NCI-H748 (cell line): ENCODE measurements at regions not wholly inside any gene's neighbourhood (a gene's known extent, or its start where the extent isn't known, plus 50 kb on each side); places are given as distances from the start of the nearest gene placed in this dataset.
"Not testable (repeated sequence)": the region's sequence is repeated elsewhere in the genome, so short reads cannot be mapped to it uniquely, and the experiment has no call there.

Source experiments
- DNase-seq: peaks from one replicate; lab custom pipeline; 2025; ENCODE audit not compliant: unreplicated experiment; lab: John Stamatoyannopoulos, UW

GRCh38 chr15:20203649-20204150, 337.9 kb downstream of the GOLGA6L6 start:
- not testable (repeated sequence) for DNase-seq

- DNase-seq = not testable (repeated sequence)
These were observed 346.9 kb downstream of the GOLGA6L6 start for GRCh38 chr15:20194591-20195198.

GRCh38 chr15:20192982-20193929, 348.3 kb downstream of the GOLGA6L6 start:
- not testable (repeated sequence) for DNase-seq

- DNase-seq = not testable (repeated sequence)
These were observed 350.0 kb downstream of the GOLGA6L6 start for GRCh38 chr15:20191508-20192125.

- DNase-seq = not testable (repeated sequence)
These were observed 353.0 kb downstream of the GOLGA6L6 start for GRCh38 chr15:20188611-20189010.

GRCh38 chr15:20187370-20188355, 353.9 kb downstream of the GOLGA6L6 start:
- not testable (repeated sequence) for DNase-seq

- DNase-seq = not testable (repeated sequence)
These were observed 356.7 kb downstream of the GOLGA6L6 start for GRCh38 chr15:20184879-20185278.

- DNase-seq = not testable (repeated sequence)
These were observed 373.4 kb downstream of the GOLGA6L6 start for GRCh38 chr15:20168221-20168620.

GRCh38 chr15:20153528-20153927, 388.1 kb downstream of the GOLGA6L6 start:
- not testable (repeated sequence) for DNase-seq

GRCh38 chr15:20148679-20149078, 392.9 kb downstream of the GOLGA6L6 start:
- DNase-seq = not testable (repeated sequence)

GRCh38 chr15:20148008-20148407, 393.6 kb downstream of the GOLGA6L6 start:
- not testable (repeated sequence) for DNase-seq

- not testable (repeated sequence) for DNase-seq
These were observed 397.1 kb downstream of the GOLGA6L6 start for GRCh38 chr15:20144333-20145036.

GRCh38 chr15:20142906-20143305, 398.7 kb downstream of the GOLGA6L6 start:
- not testable (repeated sequence) for DNase-seq

- not testable (repeated sequence) for DNase-seq
These were observed 399.2 kb downstream of the GOLGA6L6 start for GRCh38 chr15:20142410-20142809.

- not testable (repeated sequence) for DNase-seq
These were observed 416.9 kb downstream of the GOLGA6L6 start for GRCh38 chr15:20124668-20125067.

- no peak for DNase-seq
These were observed 435.6 kb downstream of the GOLGA6L6 start for GRCh38 chr15:20106026-20106425.

GRCh38 chr15:20105011-20105990, 436.3 kb downstream of the GOLGA6L6 start:
- not testable (repeated sequence) for DNase-seq

- not testable (repeated sequence) for DNase-seq
These were observed 437.0 kb downstream of the GOLGA6L6 start for GRCh38 chr15:20104551-20104950.
